ENCODE measurements at regions not wholly inside any gene's neighbourhood (a gene's known extent, or its start where the extent isn't known, plus 50 kb on each side); places are given as distances from the start of the nearest gene placed in this dataset.

- Histone ChIP-seq H3K27ac (ENCODE audit: low read length) (no peak overlapping the region), H3K36me3 (ENCODE audit: control insufficient read depth, insufficient read depth, low read length) (no peaks in the 10 kb centered on the region), H3K27me3 (ENCODE audit: control insufficient read depth, insufficient read depth, low read length) (no peaks in the 10 kb centered on the region), H3K4me1 (ENCODE audit: control insufficient read depth, insufficient read depth, low read length) (no peaks in the 10 kb centered on the region), H3K4me3 (ENCODE audit: low read depth in 2 of 2, low read length in 2 of 2) (no peak overlapping the region), H3K9me3 (ENCODE audit: control insufficient read depth, insufficient read depth, low read depth, low read length) (no peaks in the 10 kb centered on the region)
- intact Hi-C loops (cut with micrococcal nuclease; ENCODE audit: unreplicated experiment) (no loop called here), in situ Hi-C loops (cut with HindIII; ENCODE audit: low pct_unique_long_range_greater_than_20kb, low sequenced_read_pairs) (no loop called here)
- ATAC-seq (no peak), DNase-seq (ENCODE audit: low read depth, low spot score) (no peak)
- ChIA-PET CTCF (no interaction called here), POLR2A (no interaction called here)
- no TSS peak for BruUV-seq (replicated peaks)
- TF ChIP-seq TCF7L2 (IDR thresholded peaks at IDR 0.05; ENCODE audit: low read depth, low read length) (no peak), POLR2AphosphoS5 (IDR thresholded peaks at IDR 0.05; ENCODE audit: low read depth, low read length) (no peak), REST (IDR thresholded peaks at IDR 0.05; ENCODE audit: insufficient read depth in 1 of 2, low read depth in 2 of 2, low read length in 1 of 2) (no peak), CTCF (IDR thresholded peaks at IDR 0.05) (no peak), SIN3A (IDR thresholded peaks at IDR 0.05; ENCODE audit: borderline replicate concordance, insufficient read depth, low read depth, low read length) (no peak)
These were observed 49.9 kb upstream of the TNFSF18 start for GRCh38 chr1:173100476-173101107.
